HG03521 (cell line): ENCODE measurements at regions not wholly inside any gene's neighbourhood (a gene's known extent, or its start where the extent isn't known, plus 50 kb on each side); places are given as distances from the start of the nearest gene placed in this dataset.
A peak's percentile ranks its signal among the peaks of the same experiment; 100 is the strongest.
"Not testable (repeated sequence)": the region's sequence is repeated elsewhere in the genome, so short reads cannot be mapped to it uniquely, and the experiment has no call there.

Source experiments
- ATAC-seq: cut with Tn5 transposase; IDR thresholded peaks from one replicate; pipeline ENCODE4 v1.9.1; 2021; ENCODE audit warnings: mild to moderate bottlenecking, moderate library complexity; ENCODE audit not compliant: unreplicated experiment

GRCh38 chr10:3928569-3928968 is 143.6 kb upstream of the KLF6 start:
- no peak for ATAC-seq

DNA sequence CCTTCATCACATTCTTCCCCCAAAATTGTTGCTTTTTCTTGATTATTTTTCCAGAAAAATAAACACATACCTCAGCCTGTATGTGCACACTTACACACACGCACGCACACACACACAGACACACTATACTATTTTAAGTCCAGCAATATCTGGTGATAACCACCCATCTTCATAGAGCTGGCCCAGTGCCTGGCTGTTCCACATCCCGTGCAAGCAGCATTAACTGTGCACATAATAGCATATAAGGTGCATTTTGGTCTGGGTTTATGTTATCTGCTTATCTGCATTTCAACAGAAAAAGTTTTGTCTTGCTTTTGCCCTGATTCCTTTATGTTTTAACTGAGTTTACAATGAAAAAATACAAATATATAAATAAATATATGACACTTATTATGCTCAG is 143.1 kb upstream of the KLF6 start:
- no peak for ATAC-seq

- no peak for ATAC-seq
These were observed 141.9 kb upstream of the KLF6 start for GRCh38 chr10:3926675-3927525.

DNA sequence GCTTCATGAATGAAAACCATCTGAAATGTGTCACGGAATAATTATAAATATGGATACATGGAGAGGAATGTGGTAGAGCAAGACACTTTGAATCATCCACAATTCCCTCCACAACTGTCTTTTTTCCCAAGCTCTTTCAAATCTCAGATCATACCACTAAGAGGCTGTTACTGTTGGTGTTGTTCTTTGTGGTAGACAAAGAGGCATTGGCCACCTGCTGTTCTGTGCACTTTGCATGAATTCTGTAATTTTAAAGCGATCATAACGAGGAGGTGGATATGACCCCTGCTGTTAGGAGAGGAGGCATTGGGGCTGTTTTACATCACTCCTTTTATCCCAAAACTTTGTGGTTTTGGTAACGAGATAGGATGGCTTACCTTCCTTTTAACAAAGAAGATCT is 141.2 kb upstream of the KLF6 start:
- ATAC-seq, result no peak

- no peak for ATAC-seq
These were observed 140.2 kb upstream of the KLF6 start for GRCh38 chr10:3925184-3925583.

DNA sequence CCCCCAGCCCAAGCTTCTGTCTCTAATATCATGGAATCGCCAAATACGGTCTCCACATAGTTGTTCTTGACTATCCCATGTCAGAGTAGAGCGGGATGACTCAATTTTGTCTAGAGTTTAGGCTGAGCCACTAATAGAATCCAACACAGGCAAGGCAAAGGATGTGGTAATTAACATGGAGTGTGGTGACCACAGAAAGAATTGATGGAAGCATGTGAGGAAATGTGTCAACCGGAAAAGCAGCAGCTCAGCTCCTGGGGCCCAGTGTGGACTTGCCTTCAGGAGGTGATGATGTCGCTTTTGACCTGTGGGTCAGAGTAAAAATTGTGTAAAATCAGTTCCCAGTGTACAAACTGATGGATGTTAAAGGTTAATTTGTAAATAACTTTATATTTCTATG is 139.3 kb upstream of the KLF6 start:
- ATAC-seq, result no peak

DNA sequence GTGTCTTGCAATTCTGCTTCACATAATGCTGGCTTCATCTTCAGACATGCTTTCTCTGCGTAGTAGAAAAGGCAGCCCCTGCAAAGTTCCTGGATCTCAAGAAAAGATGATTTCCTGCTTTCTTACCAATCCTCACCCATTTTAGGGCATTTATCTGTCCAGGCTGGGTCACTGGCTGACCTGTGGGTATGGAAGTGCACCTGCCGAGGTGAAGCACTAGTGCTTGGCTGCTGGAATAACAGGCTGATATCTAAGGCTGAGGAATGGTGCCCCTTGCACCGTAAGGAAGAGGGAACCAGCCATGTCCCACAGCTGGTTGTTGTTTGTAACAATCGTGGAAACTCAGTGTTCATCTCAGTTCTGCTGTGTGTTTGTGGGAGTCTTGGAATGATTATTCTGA is 138.0 kb upstream of the KLF6 start:
- ATAC-seq, result no peak

- ATAC-seq, result no peak
These were observed 134.8 kb upstream of the KLF6 start for GRCh38 chr10:3919709-3920308.

- ATAC-seq, result not testable (repeated sequence)
These were observed 132.4 kb upstream of the KLF6 start for GRCh38 chr10:3917392-3917791.

- no peak for ATAC-seq
These were observed 129.7 kb upstream of the KLF6 start for GRCh38 chr10:3914733-3915132.

DNA sequence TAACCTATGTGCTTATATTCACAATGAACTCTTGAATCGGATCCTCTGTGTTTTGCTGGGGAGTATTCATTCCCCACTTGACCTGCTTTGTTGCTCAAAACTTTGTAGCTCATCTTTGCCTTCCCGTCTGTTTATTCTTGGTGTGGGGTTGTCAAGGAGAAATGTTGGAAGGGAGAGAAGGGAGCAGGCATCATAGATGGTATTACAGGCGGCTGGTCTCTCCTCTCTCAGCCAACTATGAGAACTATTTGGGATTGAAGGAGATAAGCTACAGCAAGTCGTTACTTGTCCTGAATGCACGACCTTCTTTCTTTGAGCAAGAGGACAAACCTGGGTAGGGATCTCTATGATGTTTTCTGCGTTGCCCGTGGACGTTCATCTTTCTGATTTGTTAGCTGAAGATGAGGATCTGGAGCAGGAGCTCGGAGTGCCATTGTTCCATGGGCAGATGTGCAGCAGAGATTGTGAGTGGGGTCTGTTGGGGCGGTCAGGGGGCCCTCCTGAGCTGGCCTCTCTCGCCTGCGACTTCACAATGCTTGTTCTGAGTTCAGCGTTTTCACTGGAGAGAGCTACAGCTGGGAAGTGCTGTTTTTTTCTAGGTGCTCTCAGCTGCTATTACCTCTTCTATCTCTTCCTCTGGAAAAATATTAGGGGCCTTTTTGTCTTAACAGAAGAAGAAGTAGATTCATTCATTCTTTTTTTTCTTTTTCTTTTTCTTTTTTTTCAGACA is 126.9 kb upstream of the KLF6 start:
- no peak for ATAC-seq

GRCh38 chr10:3911241-3911640 is 126.2 kb upstream of the KLF6 start:
- ATAC-seq, result no peak

GRCh38 chr10:3909339-3909738 is 124.3 kb upstream of the KLF6 start:
- ATAC-seq, result no peak

GRCh38 chr10:3908183-3908582 is 123.2 kb upstream of the KLF6 start:
- no peak for ATAC-seq

DNA sequence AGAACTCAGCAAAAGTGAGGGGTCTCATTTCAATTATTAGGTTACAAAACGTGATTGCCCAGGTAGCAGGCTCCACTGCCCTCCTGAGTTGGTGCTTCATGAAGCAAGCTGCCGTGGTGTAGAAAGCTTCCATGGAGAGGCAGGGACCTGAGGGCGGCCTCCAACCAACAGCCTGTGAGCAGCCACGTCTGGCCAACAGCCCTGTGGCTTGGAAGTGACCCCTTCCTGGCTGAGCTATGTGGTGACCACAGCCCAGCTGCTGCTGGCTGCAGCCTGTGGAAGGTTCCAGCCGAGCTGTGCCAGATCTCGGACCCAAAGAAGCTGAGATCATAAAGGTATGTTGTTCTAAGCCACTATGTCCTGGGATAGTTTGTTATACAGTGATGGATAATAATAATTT is 122.5 kb upstream of the KLF6 start:
- ATAC-seq, result no peak

DNA sequence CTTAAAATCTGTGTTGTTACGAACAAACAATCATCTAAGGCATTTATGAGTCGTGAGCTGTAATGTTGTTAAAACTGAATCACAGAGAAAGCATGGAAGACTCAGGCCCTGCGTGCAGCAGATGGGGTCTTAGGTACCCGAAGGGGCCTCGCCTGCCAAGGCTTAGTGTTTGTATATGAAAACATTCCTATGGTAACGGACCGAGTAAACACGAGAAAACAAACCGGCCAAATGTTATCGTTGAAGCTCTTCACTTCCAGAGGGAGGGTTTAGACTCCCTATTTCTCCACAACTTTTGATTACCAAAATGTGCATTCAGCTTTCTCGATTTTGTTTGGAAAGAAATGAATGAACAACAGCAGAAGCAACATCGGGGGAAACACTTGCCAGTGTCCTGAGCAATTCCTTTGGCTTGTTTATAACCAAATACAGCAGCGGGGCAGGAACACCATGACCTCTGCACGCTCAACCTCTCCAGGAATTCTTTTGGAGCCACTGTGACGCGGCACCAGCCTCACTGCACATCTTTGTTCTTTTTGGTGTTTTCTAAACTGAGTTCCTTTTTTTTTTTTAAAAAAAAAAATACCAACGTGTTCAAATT is 121.6 kb upstream of the KLF6 start:
- no peak for ATAC-seq

DNA sequence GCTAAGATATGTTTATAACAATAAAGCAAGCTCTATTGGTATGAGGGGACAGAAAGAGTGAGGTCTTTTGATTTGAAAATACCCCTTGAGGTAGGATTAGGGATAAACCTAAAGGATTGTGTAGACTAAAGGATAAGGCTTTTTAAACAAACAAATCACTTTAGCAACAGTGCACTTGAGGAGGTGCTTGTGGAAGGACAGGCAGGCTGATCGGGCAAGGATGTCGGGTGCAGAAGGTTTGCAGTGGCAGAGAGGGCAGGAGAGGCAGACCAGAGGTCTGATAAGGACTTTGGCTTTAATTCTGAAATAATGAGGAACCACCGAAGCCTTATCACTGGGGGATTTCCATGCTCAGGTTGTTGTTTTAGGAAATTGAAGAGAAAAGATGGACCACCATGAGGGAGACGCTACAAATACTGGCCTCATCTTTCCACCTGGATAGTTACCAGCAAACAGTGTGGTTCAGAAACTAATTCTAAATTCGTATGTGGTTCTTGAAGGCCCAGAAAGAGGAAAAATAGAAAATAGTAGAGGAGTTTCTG is 119.5 kb upstream of the KLF6 start:
- ATAC-seq, result no peak

DNA sequence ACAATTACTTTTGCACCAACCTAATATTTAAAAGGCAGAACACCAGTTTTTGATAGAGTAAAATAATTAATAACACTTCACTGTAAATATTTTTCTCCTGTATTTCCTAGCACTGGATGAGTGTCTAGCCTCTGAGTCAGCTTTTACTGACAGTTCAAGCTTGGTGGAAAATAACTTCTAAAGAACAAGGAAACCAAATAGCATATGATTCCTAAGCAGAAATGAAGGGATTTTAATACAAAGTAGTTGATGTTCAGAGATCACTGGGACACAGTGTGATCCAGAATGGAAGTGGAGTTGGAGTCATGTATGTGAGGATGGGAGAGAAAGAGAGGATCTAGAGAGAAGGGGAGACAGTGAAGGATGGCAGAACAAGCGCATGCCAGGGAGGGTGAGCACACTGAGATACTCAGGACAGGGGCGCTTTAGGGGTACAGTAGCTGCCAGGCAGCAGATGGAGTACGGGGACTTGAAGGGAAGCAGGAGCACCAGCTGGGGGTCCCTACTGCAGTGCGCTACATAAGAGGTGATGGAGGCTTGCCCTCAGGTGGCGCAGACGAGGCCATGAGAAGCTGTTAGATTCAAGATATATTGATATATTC is 117.9 kb upstream of the KLF6 start:
- ATAC-seq, result peak; percentile 12

DNA sequence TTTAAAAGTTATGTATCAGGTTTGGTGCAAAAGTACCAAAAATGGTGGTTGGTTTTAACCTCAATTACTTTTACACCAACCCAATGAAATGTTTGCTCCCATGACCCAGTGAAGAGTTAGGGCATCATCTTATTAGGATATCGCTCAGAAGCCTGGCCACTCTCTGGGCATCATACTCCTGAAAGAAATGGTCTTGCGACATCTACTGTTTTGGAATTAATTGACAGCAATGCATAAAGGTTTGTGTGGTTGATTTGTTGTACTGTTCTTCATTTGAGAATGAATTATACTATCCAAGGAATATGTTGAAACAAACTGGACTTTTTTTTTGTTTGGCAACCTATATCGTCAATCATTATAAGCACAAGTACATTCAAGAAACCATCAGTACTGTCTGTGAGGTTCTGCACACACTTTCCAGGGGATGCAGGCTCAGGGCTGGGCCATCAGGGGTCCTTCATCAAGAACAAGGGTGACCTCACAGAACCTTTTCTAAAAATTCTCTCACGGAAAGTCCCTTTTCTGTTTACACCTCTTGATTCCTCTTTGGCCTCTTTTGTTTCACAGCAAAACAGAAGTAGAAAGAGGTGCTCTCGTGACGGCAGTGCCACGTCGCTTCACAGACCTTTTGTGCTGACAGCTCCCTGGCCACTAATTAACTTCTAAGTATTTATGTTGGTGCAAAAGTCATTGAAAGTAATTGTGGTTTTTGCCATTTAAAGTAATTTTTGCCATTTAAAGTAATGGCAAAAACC is 117.2 kb upstream of the KLF6 start:
- peak; percentile 88 for ATAC-seq

DNA sequence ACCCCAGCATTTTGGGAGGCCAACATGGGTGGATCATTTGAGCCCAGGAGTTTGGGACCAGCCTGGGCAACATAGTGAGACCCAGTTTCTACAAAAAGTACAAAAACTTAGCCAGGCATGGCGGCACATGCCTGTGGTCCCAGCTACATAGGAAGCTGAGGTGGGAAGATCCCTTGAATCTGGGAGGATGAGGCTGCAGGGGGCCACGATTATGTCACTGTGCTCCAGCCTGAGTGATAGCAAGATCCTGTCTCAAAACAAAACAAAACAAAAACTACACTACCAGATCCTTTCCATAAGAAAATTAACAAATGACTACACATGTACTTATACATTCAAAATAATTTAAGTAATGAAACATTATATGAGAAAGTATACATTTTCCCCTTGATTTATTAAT is 116.4 kb upstream of the KLF6 start:
- no peak for ATAC-seq
